NCI-H524 (cell line): ENCODE measurements at regions not wholly inside any gene's neighbourhood (a gene's known extent, or its start where the extent isn't known, plus 50 kb on each side); places are given as distances from the start of the nearest gene placed in this dataset.
"Not testable (repeated sequence)": the region's sequence is repeated elsewhere in the genome, so short reads cannot be mapped to it uniquely, and the experiment has no call there.

Source experiments
- DNase-seq, 2 experiments: peaks; one replicate each; lab custom pipeline; 2025; lab: John Stamatoyannopoulos, UW

DNA sequence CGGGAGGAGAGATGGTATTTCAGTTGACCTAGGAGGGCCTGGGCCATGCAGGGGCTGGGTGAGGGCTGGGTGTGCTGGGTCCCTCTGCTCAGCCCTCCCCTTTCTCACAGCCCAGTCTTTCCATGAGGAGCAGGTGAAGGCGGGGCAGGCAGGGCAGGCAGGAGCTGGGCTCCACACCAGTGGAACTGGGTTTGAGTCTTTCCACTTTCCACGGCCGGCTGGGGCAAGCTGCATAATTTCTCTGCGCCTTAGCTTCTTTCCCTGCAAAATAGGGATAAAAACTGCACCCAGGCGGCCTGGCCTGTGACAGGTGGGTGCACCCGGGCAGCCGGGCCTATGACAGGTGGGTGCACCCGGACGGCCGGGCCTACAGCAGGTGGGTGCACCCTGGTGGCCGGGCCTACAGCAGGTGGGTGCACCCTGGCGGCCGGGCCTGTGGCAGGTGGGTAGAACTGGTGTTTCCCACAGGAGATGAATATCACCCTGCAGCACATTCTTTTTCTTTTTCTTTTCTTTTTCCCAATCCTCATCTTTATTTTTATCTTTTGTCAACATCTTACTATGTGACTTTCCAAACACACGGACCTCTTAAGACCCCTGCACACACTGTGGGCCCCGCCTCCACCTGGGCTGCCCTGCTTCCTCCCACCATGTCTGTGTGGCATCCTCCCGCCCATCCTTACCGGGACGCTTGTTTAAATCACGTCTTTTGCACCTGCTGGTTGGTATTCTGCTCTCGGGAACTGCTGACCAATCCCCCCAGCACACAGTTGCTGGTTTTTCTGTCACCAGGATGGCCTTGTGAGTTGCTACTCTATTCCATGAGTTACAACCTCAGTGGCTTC is 111.3 kb downstream of the NPIPB11 start:
- not testable (repeated sequence) for DNase-seq

DNA sequence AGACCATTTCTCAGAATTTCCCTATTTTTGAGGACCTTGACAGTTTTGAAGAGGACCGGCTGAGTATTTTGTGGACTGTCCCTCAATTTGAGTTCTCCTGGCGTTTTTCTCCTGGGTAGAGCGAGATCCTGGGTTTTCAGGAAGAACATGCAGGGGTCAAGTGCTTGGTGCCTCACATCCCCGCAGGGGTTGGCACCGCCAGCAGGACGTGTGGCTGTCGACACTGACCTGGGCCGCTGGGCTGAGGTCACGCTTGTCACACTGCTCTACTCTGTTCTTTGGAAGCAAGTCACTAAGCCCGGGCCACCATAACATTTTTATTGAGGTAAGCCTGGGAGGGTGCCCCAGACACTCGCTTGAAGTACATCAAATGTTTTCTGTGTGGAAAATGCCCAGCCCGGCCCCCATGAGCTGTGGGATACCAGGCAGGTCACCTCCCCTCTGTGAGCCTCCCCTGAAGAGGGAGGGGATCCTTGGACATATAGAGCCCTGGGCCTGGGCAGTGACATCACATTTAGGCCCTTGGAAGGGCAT is 112.0 kb downstream of the NPIPB11 start:
- DNase-seq = not testable (repeated sequence)

DNA sequence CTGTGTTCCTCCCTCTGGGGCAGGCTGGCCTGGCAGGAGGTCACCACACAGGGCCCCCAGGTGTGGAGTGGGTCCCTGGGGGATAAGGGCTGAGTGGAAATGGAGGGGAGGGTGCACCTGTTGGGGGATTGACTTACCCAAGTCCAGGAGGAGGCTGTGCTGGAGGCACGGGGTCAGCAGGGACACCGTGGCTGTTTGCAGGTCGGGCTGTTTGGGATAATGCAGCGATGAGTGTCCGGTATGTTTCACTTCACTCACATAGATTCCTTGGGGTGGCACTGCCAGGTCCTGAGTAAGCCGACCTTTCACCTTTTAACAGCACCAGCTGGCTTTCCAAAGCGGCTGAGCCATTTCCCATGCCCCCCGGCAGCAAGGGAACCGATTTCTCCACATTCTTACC is 113.0 kb downstream of the NPIPB11 start:
- DNase-seq = not testable (repeated sequence)

GRCh38 chr16:29292952-29293471 is 113.5 kb downstream of the NPIPB11 start:
- not testable (repeated sequence) for DNase-seq

DNA sequence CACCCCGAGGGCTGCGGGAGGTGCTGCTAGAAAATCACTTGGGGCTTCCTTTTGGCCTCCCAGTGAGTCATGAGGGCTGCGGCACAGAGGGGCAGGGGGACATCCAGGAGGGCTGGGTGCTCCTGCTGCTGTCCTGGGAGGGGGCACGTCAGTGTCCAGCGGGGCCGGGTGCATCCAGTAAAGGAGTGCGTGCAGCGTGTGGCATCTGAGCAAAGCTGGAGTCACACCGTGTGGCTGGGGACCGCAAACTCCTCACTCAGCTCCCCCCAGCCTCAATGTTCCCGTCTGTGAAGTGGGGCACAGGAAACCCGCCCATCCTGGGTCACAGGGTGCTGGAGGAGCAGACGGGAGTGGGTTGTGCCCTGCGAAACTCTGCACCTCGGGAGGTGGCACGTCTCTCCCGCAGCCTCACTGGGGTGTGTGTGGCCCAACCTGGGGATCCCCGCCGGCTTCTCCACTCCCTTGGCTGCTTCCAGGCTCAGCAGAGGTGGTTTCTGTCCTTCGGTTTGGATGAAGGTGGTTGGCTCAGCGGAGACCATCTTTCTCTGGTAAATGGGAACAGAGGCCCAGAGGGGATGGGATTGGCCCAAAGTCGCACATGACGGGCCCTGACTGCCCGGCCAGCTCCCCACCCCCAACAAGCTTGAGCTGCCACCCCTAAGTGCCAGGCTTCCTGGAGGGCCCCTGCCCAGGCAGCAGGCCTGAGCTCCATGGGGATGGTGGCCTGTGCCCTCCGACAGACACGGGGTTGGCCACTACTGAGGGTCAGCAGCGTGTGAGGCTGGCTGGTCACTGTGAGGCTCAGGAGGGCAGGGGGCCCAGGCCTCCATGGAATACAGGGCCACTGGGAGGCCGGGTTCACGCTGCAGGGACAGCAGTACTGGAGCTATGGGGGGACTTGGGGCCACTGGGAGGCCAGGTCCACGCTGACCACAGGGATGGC is 114.9 kb downstream of the NPIPB11 start:
- not testable (repeated sequence) for DNase-seq

DNA sequence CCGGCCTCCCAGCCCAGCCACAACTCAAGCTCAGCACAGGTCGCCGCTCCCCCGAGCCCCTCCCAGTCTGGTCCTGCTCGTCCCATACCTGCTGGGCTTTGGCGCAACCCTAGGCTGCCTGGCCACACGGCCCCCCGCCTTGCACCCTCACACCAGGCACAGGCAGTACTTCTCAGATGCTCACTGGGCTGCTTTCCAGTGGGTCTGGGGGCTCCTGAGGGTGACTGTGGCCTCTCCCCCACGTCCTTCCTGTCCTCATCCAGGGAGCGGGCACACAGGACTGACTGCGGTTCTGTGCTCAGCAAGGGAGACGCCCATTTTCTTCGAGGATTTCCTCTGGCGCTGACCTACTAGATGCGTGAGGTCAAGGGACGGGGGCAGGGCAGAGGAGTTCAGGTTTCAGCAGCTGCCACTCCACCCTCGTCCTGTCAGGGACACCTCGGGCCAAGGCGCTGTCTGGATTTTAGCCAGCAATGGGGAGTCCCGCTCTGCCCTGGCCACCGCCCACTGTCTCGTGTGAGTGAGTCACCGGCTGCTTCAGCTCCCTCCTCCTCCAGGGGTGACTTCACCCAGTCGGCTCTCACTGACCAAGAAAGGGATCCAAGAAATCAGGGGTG is 115.8 kb downstream of the NPIPB11 start:
- DNase-seq = no peak

DNA sequence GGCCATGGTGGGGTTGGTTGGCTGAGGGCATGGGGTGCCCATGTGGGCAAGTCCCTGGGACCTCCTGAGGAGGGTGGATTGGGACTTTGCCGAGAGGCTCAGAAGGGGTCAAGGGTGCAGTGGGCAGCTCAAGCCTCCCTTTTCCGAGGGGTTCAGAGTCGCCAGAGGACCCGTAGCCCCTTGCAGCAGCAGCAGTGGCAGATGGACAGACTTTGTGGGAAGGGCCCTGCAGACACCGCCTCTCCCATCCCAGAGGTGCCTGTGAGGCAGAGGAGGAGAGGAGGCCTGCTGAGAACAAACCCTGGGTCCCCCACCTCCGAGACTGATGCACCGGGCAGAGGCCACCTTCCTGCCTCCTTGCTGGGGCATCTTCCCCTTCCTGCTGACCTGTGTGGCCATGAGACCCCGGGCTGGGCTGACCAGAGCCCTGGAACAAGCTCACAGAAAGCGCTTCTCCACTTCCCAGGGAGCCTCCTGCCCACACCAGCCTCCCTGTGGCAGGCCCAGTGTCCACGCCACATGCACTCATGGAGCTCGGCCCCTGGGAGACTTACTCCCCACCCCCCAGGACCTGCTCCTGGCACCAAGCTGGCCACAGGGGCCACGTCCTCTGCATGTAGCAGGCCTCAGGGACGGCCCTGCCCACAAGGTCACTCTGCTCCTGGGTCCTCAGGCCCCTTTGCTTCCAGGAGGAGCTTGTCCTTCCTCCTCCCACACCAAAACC is 116.8 kb downstream of the NPIPB11 start:
- DNase-seq = not testable (repeated sequence)

DNA sequence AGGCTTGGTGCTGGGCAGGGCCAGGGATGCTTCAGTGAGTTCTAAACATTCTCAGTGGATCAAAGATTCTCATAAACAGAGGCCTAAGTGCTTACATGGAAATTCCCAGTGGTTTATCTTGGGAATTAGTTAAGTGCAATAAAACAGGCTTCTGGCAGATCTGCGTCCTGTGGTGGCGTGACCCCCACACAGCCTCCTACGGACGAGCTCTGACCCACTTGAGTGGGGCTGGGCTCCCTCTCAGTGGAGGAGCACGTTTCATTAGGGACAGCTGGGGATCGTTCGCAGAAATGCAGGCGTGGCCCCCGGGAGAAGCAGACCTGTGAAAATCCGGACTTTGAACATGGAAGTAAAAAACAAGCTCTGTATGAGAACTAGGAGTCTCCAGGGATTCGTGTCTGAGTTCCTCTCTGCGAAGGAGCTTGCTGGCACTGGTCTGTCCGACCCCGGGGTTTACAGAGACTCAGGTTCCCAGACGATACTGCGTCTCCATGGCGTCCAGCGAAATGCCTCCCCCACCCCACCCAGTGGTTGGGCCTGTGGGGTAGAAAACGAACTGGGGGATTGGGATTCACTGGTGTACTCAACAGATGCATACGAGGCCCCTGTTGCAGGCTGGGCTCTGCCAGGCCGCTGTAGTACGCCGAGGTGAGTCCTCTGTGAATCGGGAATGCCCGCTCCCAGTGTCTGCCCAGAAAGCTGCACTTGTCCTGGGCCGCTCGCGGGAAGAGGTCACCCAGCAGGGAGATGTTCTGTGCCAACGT is 117.6 kb downstream of the NPIPB11 start:
- DNase-seq = not testable (repeated sequence)

- not testable (repeated sequence) for DNase-seq
These were observed 118.5 kb downstream of the NPIPB11 start for GRCh38 chr16:29287871-29288535.

DNA sequence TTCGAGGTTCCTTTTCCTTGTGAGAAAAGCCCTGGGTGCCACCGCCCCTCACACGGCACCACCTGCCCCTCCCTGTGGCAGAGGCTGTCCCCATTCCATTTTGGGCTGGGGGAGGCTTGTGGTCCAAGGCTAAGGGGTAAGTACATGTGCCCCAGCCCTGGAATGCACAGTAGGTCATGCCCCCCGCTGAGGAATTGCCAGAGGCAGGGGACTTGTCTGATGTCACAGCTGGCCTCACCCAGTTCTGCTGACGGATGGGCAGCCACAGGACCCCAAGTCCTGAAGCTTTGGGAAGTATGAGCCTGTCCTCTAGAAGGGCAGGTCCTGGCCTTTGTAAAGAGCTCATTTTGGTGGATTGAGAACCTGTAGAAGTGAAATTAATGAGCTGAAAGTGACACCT is 119.3 kb downstream of the NPIPB11 start:
- DNase-seq = not testable (repeated sequence)

DNA sequence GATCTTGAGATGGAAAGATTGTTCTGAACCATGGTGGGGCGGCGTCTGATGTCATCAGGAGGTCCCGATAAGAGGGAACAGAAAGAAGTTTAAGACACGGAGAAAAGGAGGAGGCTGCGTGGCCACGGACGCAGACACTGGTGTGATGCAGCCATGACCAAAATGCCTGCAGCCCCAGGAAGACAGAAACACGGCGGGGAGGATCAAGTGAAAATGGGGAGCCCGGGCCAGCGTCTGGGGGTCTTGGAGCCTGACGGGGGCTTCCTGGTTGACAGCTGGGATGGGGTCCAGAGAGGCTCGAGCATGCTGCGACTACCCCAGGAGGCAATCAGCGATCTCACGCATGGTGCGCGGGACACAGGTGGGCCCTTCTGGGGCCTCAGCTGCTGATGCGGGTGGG is 119.7 kb downstream of the NPIPB11 start:
- DNase-seq = not testable (repeated sequence)

DNA sequence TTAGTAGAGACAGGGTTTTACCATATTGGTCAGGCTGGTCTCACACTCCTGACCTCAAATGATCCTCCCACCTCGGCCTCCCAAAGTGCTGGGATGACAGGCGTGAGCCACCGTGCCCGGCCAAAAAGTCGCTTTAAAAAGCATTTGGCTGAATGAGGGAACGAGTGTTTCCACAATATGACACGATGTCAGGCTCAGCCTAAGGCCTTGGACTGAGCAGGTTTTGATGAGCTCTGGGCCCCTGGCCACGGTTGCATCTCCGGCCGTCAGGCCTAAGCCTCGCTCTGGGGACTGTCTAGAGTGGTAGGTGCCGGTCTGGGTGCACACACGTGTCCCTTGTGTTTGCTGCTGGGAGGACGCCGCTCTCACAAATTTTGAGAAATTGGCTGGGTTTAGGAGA is 120.3 kb downstream of the NPIPB11 start:
- DNase-seq = not testable (repeated sequence)

GRCh38 chr16:29285151-29285885 is 121.2 kb downstream of the NPIPB11 start:
- DNase-seq = not testable (repeated sequence)

GRCh38 chr16:29284723-29285122 is 121.8 kb downstream of the NPIPB11 start:
- not testable (repeated sequence) for DNase-seq

DNA sequence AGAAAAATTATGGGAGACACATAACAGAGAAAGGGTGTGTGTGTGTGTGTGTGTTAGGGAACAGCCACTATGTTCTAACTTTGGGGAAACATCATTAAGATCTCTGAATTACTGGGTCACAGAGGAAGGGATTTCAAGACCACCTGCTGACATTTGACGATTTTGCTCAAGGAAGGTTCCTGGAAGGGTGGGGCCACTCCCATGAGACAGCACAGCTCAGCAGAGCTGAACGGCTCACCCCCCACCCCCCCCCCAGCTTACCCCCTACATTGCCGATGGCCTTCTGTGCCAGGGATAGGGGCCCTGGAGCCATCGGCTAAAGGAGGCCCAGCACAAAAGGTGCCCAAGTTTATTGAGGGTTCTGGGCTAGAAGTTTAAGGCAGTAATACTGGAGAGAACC is 122.4 kb downstream of the NPIPB11 start:
- DNase-seq = not testable (repeated sequence)

- DNase-seq = not testable (repeated sequence)
These were observed 128.2 kb downstream of the NPIPB11 start for GRCh38 chr16:29278097-29278871.

- DNase-seq = not testable (repeated sequence)
These were observed 130.1 kb downstream of the NPIPB11 start for GRCh38 chr16:29276446-29276845.
